H9 (cell line): ENCODE measurements at regions not wholly inside any gene's neighbourhood (a gene's known extent, or its start where the extent isn't known, plus 50 kb on each side); places are given as distances from the start of the nearest gene placed in this dataset.
"Not testable (repeated sequence)": the region's sequence is repeated elsewhere in the genome, so short reads cannot be mapped to it uniquely, and the experiment has no call there.

Source experiments
- DNase-seq: peaks from one replicate; pipeline ENCODE4 v3.0.0-alpha.2; 2017
- H2AFZ ChIP-seq: one replicate; pipeline ENCODE4 v1.6.1; 2013; ENCODE audit warnings: mild to moderate bottlenecking, low read length, control low read depth, moderate library complexity
- H2AK5ac ChIP-seq: 2 replicates; pipeline ENCODE4 v1.6.1; 2013; ENCODE audit warnings: low read length, control low read depth, mixed read lengths; ENCODE audit not compliant: insufficient read length
- H2BK120ac ChIP-seq: one replicate; pipeline ENCODE4 v1.6.1; 2013; ENCODE audit warnings: low read depth, mild to moderate bottlenecking, low read length, control low read depth, inconsistent platforms; ENCODE audit not compliant: poor library complexity, severe bottlenecking
- H2BK12ac ChIP-seq: 2 replicates; pipeline ENCODE4 v1.6.1; 2013; ENCODE audit warnings: low read length, control low read depth, mixed read lengths, low read depth; ENCODE audit not compliant: insufficient read length
- H2BK15ac ChIP-seq: 2 replicates; pipeline ENCODE4 v1.6.1; 2013; ENCODE audit warnings: low read depth, low read length, control low read depth
- H2BK20ac ChIP-seq: one replicate; pipeline ENCODE4 v1.6.1; 2013; ENCODE audit warnings: low read depth, mild to moderate bottlenecking, low read length, control low read depth, inconsistent platforms; ENCODE audit not compliant: poor library complexity, severe bottlenecking
- H2BK5ac ChIP-seq: 2 replicates; pipeline ENCODE4 v1.6.1; 2013; ENCODE audit warnings: low read length, control low read depth, mixed read lengths; ENCODE audit not compliant: insufficient read length
- H3K14ac ChIP-seq: 2 replicates; pipeline ENCODE4 v1.6.1; 2013; ENCODE audit warnings: low read length, control low read depth; ENCODE audit not compliant: insufficient read depth
- H3K18ac ChIP-seq: 2 replicates; pipeline ENCODE4 v1.6.1; 2013; ENCODE audit warnings: low read depth, mild to moderate bottlenecking, mixed read lengths, low read length, control low read depth; ENCODE audit not compliant: insufficient read length
- H3K23ac ChIP-seq: 2 replicates; pipeline ENCODE4 v1.6.1; 2013; ENCODE audit warnings: low read length, control low read depth, mixed read lengths, low read depth; ENCODE audit not compliant: insufficient read length
- H3K23me2 ChIP-seq: 2 replicates; pipeline ENCODE4 v1.6.1; 2013; ENCODE audit warnings: low read depth, mild to moderate bottlenecking, mixed read lengths, low read length, control low read depth; ENCODE audit not compliant: insufficient read length, poor library complexity, severe bottlenecking
- H3K27ac ChIP-seq: 2 replicates; pipeline ENCODE4 v1.5.1; 2013; ENCODE audit warnings: low read length, control low read depth, mixed read lengths, low read depth; ENCODE audit not compliant: insufficient read length
- H3K27me3 ChIP-seq: 2 replicates; pipeline ENCODE4 v1.6.1; 2013; ENCODE audit warnings: low read length, control low read depth, inconsistent platforms; ENCODE audit not compliant: insufficient read depth
- H3K4ac ChIP-seq: 2 replicates; pipeline ENCODE4 v1.6.1; 2013; ENCODE audit warnings: low read depth, mild to moderate bottlenecking, control low read depth, inconsistent platforms, low read length, moderate library complexity
- H3K4me1 ChIP-seq: 2 replicates; pipeline ENCODE4 v1.6.1; 2013; ENCODE audit warnings: low read length, control low read depth, inconsistent platforms; ENCODE audit not compliant: insufficient read depth
- H3K4me2 ChIP-seq: 2 replicates; pipeline ENCODE4 v1.6.1; 2013; ENCODE audit warnings: low read length, control low read depth, mixed read lengths; ENCODE audit not compliant: insufficient read length, insufficient read depth
- H3K56ac ChIP-seq: 2 replicates; pipeline ENCODE4 v1.6.1; 2013; ENCODE audit warnings: low read depth, mild to moderate bottlenecking, mixed read lengths, low read length, control low read depth; ENCODE audit not compliant: insufficient read length
- H3K79me1 ChIP-seq: 2 replicates; pipeline ENCODE4 v1.6.1; 2013; ENCODE audit warnings: low read depth, mild to moderate bottlenecking, moderate library complexity, low read length, control low read depth, inconsistent platforms; ENCODE audit not compliant: insufficient read depth, poor library complexity, severe bottlenecking
- H3K79me2 ChIP-seq: 2 replicates; pipeline ENCODE4 v1.6.1; 2013; ENCODE audit warnings: low read length, control low read depth, inconsistent platforms; ENCODE audit not compliant: insufficient read depth
- H3K9ac ChIP-seq: 2 replicates; pipeline ENCODE4 v1.6.1; 2013; ENCODE audit warnings: low read length, control low read depth, mixed read lengths; ENCODE audit not compliant: insufficient read length; ENCODE audit errors: extremely low read depth
- H3K9me3 ChIP-seq: one replicate; pipeline ENCODE4 v1.6.1; 2013; ENCODE audit warnings: low read depth, low read length, inconsistent platforms; ENCODE audit not compliant: control insufficient read depth
- H3T11ph ChIP-seq: one replicate; pipeline ENCODE4 v1.6.1; 2013; ENCODE audit warnings: mild to moderate bottlenecking, low read length, control low read depth, inconsistent platforms
- H4K20me1 ChIP-seq: one replicate; pipeline ENCODE4 v1.6.1; 2013; ENCODE audit not compliant: control insufficient read depth, insufficient read length, insufficient read depth
- H4K5ac ChIP-seq: 2 replicates; pipeline ENCODE4 v1.6.1; 2013; ENCODE audit warnings: low read depth, mild to moderate bottlenecking, mixed read lengths, low read length, control low read depth; ENCODE audit not compliant: insufficient read length
- H4K8ac ChIP-seq: replicated peaks from 2 replicates; pipeline ENCODE4 v1.6.1; 2013; ENCODE audit warnings: low read length, control low read depth, mixed read lengths, low read depth; ENCODE audit not compliant: insufficient read length
- H4K91ac ChIP-seq: 2 replicates; pipeline ENCODE4 v1.6.1; 2013; ENCODE audit warnings: low read depth, mild to moderate bottlenecking, moderate library complexity, mixed read lengths, low read length, control low read depth; ENCODE audit not compliant: insufficient read length
- H3K27ac Mint-ChIP-seq, 3 experiments: 2 replicates in 2 of 3; 3 replicates in 1 of 3; pipeline ENCODE4 v1.8.0; 2020 to 2021; ENCODE audit warnings: mixed read lengths in 3 of 3, mild to moderate bottlenecking in 1 of 3, moderate library complexity in 1 of 3
- H3K27me3 Mint-ChIP-seq: 2 replicates; pipeline ENCODE4 v1.8.0; 2021; ENCODE audit warnings: low read depth, mild to moderate bottlenecking, moderate library complexity, mixed read lengths
- H3K36me3 Mint-ChIP-seq, 3 experiments: 2 replicates in 2 of 3; 3 replicates in 1 of 3; pipeline ENCODE4 v1.8.0; 2020 to 2021; ENCODE audit warnings: low read depth in 3 of 3, mixed read lengths in 3 of 3; ENCODE audit not compliant: insufficient read depth in 1 of 3
- H3K4me1 Mint-ChIP-seq, 2 experiments: 2 replicates each; pipeline ENCODE4 v1.8.0; 2020; ENCODE audit warnings: mixed read lengths in 2 of 2
- H3K4me3 Mint-ChIP-seq, 2 experiments: 2 replicates in 1 of 2; 3 replicates in 1 of 2; pipeline ENCODE4 v1.8.0; 2020 to 2021; ENCODE audit warnings: mild to moderate bottlenecking in 2 of 2, mixed read lengths in 2 of 2, moderate library complexity in 1 of 2
- H3K9me3 Mint-ChIP-seq, 2 experiments: 2 replicates in 1 of 2; 3 replicates in 1 of 2; pipeline ENCODE4 v1.8.0; 2020; ENCODE audit warnings: mild to moderate bottlenecking in 2 of 2, mixed read lengths in 2 of 2, moderate library complexity in 1 of 2
- WGBS: extraction: QIAGEN DNeasy Blood & Tissue Kit; methylation state at CpG from one replicate; pipeline ENCODE4 v1.1.7; 2013; ENCODE audit warnings: missing lambda C conversion rate, low lambda C conversion rate, mixed read lengths; ENCODE audit not compliant: insufficient read length; ENCODE audit errors: extremely low coverage; 5-methylcytosine and 5-hydroxymethylcytosine counted together

DNA sequence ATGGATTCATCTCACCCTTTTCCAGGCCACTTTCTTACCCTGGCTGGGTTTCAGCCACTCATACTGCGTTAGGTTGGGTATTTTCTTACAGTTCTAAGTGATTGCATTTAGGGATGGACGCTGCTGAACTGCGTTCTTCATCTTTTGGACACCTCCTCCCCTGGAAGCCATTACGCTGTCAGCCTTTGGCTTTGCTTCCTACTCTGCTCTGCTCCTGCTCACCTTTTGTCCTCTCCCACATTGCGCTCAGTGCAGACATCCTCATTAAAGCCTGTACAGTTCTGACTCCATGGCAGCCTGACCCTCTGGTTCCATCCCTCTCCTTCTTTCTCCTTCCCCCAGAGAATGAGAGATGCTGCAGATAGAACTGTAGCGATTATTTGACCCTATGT is 108.9 kb downstream of the SRGAP2 start:
- not testable (repeated sequence) for H3K9me3 ChIP-seq, H2BK20ac ChIP-seq, H2BK15ac ChIP-seq, H2BK5ac ChIP-seq, H3K4me1 ChIP-seq, H4K8ac ChIP-seq, H4K91ac ChIP-seq, H3K27me3 ChIP-seq, DNase-seq, H3K56ac ChIP-seq, H3K79me1 ChIP-seq, H3K27ac ChIP-seq, H2AFZ ChIP-seq, H3K79me2 ChIP-seq, H3K23me2 ChIP-seq, H2BK120ac ChIP-seq, H3K23ac ChIP-seq, H3K9ac ChIP-seq, H3K36me3 Mint-ChIP-seq, H3K27me3 Mint-ChIP-seq, H3K4ac ChIP-seq, H3K27ac Mint-ChIP-seq, H2AK5ac ChIP-seq, H3K4me2 ChIP-seq, H3K4me3 Mint-ChIP-seq, H3K14ac ChIP-seq, H2BK12ac ChIP-seq, H3K9me3 Mint-ChIP-seq, H3K18ac ChIP-seq, H4K5ac ChIP-seq, H4K20me1 ChIP-seq, H3K4me1 Mint-ChIP-seq, H3T11ph ChIP-seq
- WGBS, result no CpG with 5 or more reads among the region's 6 CpGs

DNA sequence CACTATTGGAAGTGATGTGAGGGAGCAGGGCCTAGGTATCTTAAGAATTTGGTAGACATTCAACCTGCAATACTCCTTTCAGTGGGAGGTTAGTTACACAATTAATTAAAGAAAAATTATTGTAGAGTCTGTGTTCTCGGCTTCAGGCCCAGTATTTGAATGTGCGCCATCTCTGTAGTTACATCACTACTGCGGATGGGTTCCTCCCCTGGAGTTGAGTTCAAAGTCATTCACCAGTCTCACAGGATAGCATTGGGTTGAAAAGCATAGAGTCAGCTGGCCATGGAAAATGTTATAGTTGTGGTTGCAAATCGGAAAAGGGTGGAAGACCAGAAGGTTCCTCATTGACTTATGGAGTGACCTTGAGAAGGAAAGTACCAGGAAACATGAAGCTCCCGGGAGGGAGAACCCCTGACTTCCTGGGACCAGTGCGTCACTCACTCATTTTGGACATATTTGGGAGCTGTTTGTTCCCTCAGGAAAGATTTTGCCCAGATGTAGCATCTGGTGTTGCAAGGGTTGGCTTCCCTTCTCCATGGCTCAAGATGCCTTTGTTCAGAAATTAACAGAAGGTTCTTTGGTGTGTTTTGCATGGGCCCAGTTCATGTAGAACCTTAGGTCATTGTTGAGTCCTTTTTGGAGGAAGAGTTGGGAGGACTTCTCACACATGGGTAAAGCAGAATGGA is 111.8 kb downstream of the SRGAP2 start:
- H2AK5ac ChIP-seq, H3K9ac ChIP-seq, H3K4me3 Mint-ChIP-seq, H3K18ac ChIP-seq, H3K27me3 ChIP-seq, H4K8ac ChIP-seq, H3K27ac Mint-ChIP-seq, H3K56ac ChIP-seq, H3K27me3 Mint-ChIP-seq, H3K27ac ChIP-seq, H3K14ac ChIP-seq, H3K9me3 ChIP-seq, H3K79me2 ChIP-seq, H2AFZ ChIP-seq, H3K4ac ChIP-seq, H3K23ac ChIP-seq, H3K4me2 ChIP-seq, DNase-seq, H3K4me1 ChIP-seq, H3K36me3 Mint-ChIP-seq, H3K4me1 Mint-ChIP-seq, H3K79me1 ChIP-seq, H3K23me2 ChIP-seq, H2BK15ac ChIP-seq, H2BK5ac ChIP-seq, H4K5ac ChIP-seq, H2BK12ac ChIP-seq, H4K91ac ChIP-seq, H4K20me1 ChIP-seq, H2BK120ac ChIP-seq, H3T11ph ChIP-seq, H2BK20ac ChIP-seq, H3K9me3 Mint-ChIP-seq: not testable (repeated sequence)
- no CpG with 5 or more reads among the region's 6 CpGs for WGBS
